MM.1S (cell line): ENCODE measurements at regions not wholly inside any gene's neighbourhood (a gene's known extent, or its start where the extent isn't known, plus 50 kb on each side); places are given as distances from the start of the nearest gene placed in this dataset.

Experiments
- DNase-seq: peaks from one replicate; pipeline ENCODE4 v3.0.0-alpha.2; 2015
- H2AFZ ChIP-seq: fragments of 300-600 bp; sonication (generic); 2 replicates; pipeline ENCODE4 v1.6.0; 2016; ENCODE audit warnings: antibody characterized with exemption, low read length
- H3F3A ChIP-seq: fragments of 300-600 bp; sonication (generic); 2 replicates; pipeline ENCODE4 v1.6.1; 2016; ENCODE audit warnings: mild to moderate bottlenecking, antibody characterized with exemption, low read length, moderate library complexity, mixed read lengths; ENCODE audit not compliant: insufficient read depth
- H3K27ac ChIP-seq: fragments of 300-600 bp; sonication (generic); 2 replicates; pipeline ENCODE4 v1.5.1; 2016; ENCODE audit warnings: mild to moderate bottlenecking, low read length
- H3K27me3 ChIP-seq: fragments of 300-600 bp; sonication (generic); replicated peaks from 2 replicates; pipeline ENCODE4 v1.6.0; 2016; ENCODE audit warnings: low read length; ENCODE audit not compliant: insufficient read depth
- H3K36me3 ChIP-seq: fragments of 300-600 bp; sonication (generic); replicated peaks from 2 replicates; pipeline ENCODE4 v1.6.1; 2016; ENCODE audit warnings: mild to moderate bottlenecking, low read length, mixed read lengths; ENCODE audit not compliant: insufficient read depth
- H3K4me1 ChIP-seq: fragments of 300-600 bp; sonication (generic); 2 replicates; pipeline ENCODE4 v1.6.1; 2016; ENCODE audit warnings: low read length, mixed read lengths
- H3K4me2 ChIP-seq: fragments of 300-600 bp; sonication (generic); 2 replicates; pipeline ENCODE4 v1.6.0; 2016; ENCODE audit warnings: low read depth, low read length
- H3K4me3 ChIP-seq: fragments of 300-600 bp; sonication (generic); 2 replicates; pipeline ENCODE4 v1.5.1; 2016; ENCODE audit warnings: low read length, mixed read lengths
- H3K79me2 ChIP-seq: fragments of 300-600 bp; sonication (generic); 2 replicates; pipeline ENCODE4 v1.6.1; 2016; ENCODE audit warnings: mixed run types, low read length, mixed read lengths
- H3K9ac ChIP-seq: fragments of 300-600 bp; sonication (generic); 2 replicates; pipeline ENCODE4 v1.6.1; 2016; ENCODE audit warnings: low read length, mixed read lengths
- H3K9me2 ChIP-seq: fragments of 300-600 bp; sonication (generic); replicated peaks from 2 replicates; pipeline ENCODE4 v1.6.1; 2016; ENCODE audit warnings: mild to moderate bottlenecking, low read length, mixed read lengths; ENCODE audit not compliant: insufficient read depth
- H3K9me3 ChIP-seq: fragments of 300-600 bp; sonication (generic); replicated peaks from 2 replicates; pipeline ENCODE4 v1.6.1; 2016; ENCODE audit warnings: mild to moderate bottlenecking, low read length, mixed read lengths; ENCODE audit not compliant: insufficient read depth
- H4K20me1 ChIP-seq: fragments of 300-600 bp; sonication (generic); 2 replicates; pipeline ENCODE4 v1.6.1; 2016; ENCODE audit warnings: mild to moderate bottlenecking, low read length, moderate library complexity, mixed read lengths; ENCODE audit not compliant: insufficient read depth
- CTCF ChIP-seq: fragments of 300-600 bp; sonication (generic); IDR thresholded peaks from 2 replicates; pipeline ENCODE4 v1.5.1; 2016; ENCODE audit warnings: antibody characterized with exemption, low read length, mixed read lengths
- EZH2 ChIP-seq: fragments of 300-600 bp; sonication (generic); optimal IDR thresholded peaks from 2 replicates; pipeline ENCODE3; 2017; ENCODE audit warnings: low read depth, mild to moderate bottlenecking, antibody characterized with exemption, low read length, mixed read lengths
- EZH2phosphoT487 ChIP-seq: fragments of 300-600 bp; sonication (generic); IDR thresholded peaks from 2 replicates; pipeline ENCODE4 v1.6.1; 2018; ENCODE audit warnings: antibody characterized with exemption, low read length

- H3K27ac ChIP-seq, result no peak overlapping the region
- no peaks in the 10 kb centered on the region for H3K27me3 ChIP-seq
- no peaks in the 10 kb centered on the region for H3K36me3 ChIP-seq
- no peaks in the 10 kb centered on the region for H4K20me1 ChIP-seq
- no peak overlapping the region for H2AFZ ChIP-seq
- H3K9me3 ChIP-seq, result no peaks in the 10 kb centered on the region
- no peak overlapping the region for H3K9ac ChIP-seq
- H3K4me3 ChIP-seq, result no peak overlapping the region
- no peaks in the 10 kb centered on the region for H3K79me2 ChIP-seq
- H3K4me2 ChIP-seq, result no peak overlapping the region
- H3K9me2 ChIP-seq, result no peaks in the 10 kb centered on the region
- H3F3A ChIP-seq, result no peaks in the 10 kb centered on the region
- TF ChIP-seq EZH2, result no peak
- TF ChIP-seq CTCF, result no peak
- no peak for TF ChIP-seq EZH2phosphoT487
- H3K4me1 ChIP-seq, result no peaks in the 10 kb centered on the region
- DNase-seq, result no peak
Observed at GRCh38 chr10:109191823-109192222, 731.5 kb downstream of the XPNPEP1 start.

GRCh38 chr10:109191341-109191740 is 732.0 kb downstream of the XPNPEP1 start:
- H3K27ac ChIP-seq, result no peak overlapping the region

GRCh38 chr10:109187677-109188076 is 735.6 kb downstream of the XPNPEP1 start:
- no peak for DNase-seq
- Histone ChIP-seq H3K9me3 (no peaks in the 10 kb centered on the region), H3K4me3 (no peak overlapping the region), H3K4me1 (no peaks in the 10 kb centered on the region), H2AFZ (no peak overlapping the region), H3K36me3 (no peaks in the 10 kb centered on the region), H3K79me2 (no peaks in the 10 kb centered on the region), H3K27me3 (no peaks in the 10 kb centered on the region), H3F3A (no peaks in the 10 kb centered on the region), H4K20me1 (no peaks in the 10 kb centered on the region), H3K27ac (no peak overlapping the region), H3K9me2 (no peaks in the 10 kb centered on the region), H3K4me2 (no peak overlapping the region), H3K9ac (no peak overlapping the region)
- TF ChIP-seq CTCF, result no peak
- no peak for TF ChIP-seq EZH2phosphoT487
- no peak for TF ChIP-seq EZH2

More at GRCh38 chr10:109191341-109191740, 732.0 kb downstream of the XPNPEP1 start:
- no peaks in the 10 kb centered on the region for H3K27me3 ChIP-seq
- no peak overlapping the region for H3K9ac ChIP-seq
- H3K79me2 ChIP-seq, result no peaks in the 10 kb centered on the region
- H3K9me2 ChIP-seq, result no peaks in the 10 kb centered on the region
- H2AFZ ChIP-seq, result no peak overlapping the region
- H3K4me1 ChIP-seq, result no peaks in the 10 kb centered on the region
- no peaks in the 10 kb centered on the region for H3K9me3 ChIP-seq
- no peak overlapping the region for H3K4me3 ChIP-seq
- H4K20me1 ChIP-seq, result no peaks in the 10 kb centered on the region
- no peaks in the 10 kb centered on the region for H3F3A ChIP-seq
- no peak overlapping the region for H3K4me2 ChIP-seq
- no peak for DNase-seq
- no peaks in the 10 kb centered on the region for H3K36me3 ChIP-seq
- no peak for TF ChIP-seq EZH2phosphoT487
- no peak for TF ChIP-seq EZH2
- no peak for TF ChIP-seq CTCF
